HFFc6 (cell line): ENCODE measurements at regions not wholly inside any gene's neighbourhood (a gene's known extent, or its start where the extent isn't known, plus 50 kb on each side); places are given as distances from the start of the nearest gene placed in this dataset.

Experiments used
- DNase-seq: peaks from one replicate; pipeline ENCODE4 v3.0.0-alpha.2; 2018
- H3K27ac Mint-ChIP-seq: 2 replicates; pipeline ENCODE4 v1.8.0; 2020; ENCODE audit warnings: mild to moderate bottlenecking, mixed read lengths
- H3K27me3 Mint-ChIP-seq: 2 replicates; pipeline ENCODE4 v1.8.0; 2021; ENCODE audit warnings: mild to moderate bottlenecking, moderate library complexity, mixed read lengths; ENCODE audit not compliant: insufficient read depth
- H3K36me3 Mint-ChIP-seq: 2 replicates; pipeline ENCODE4 v1.8.0; 2021; ENCODE audit warnings: low read depth, mixed read lengths
- H3K4me1 Mint-ChIP-seq: 2 replicates; pipeline ENCODE4 v1.8.0; 2020; ENCODE audit warnings: low read depth, mixed read lengths
- H3K4me3 Mint-ChIP-seq: 2 replicates; pipeline ENCODE4 v1.8.0; 2020; ENCODE audit warnings: mild to moderate bottlenecking, moderate library complexity, mixed read lengths
- H3K9me3 Mint-ChIP-seq: 2 replicates; pipeline ENCODE4 v1.8.0; 2020; ENCODE audit warnings: mild to moderate bottlenecking, mixed read lengths
- CTCF ChIP-seq: fragments of 200-600 bp; sonication (generic); IDR thresholded peaks from 2 replicates; pipeline ENCODE4 v1.5.0; 2021; ENCODE audit warnings: antibody characterized with exemption, mild to moderate bottlenecking

- no peak for TF ChIP-seq CTCF
- Mint-ChIP-seq H3K27ac (peak overlapping the region; percentile 98), H3K4me1 (peaks cover 91% of the 10 kb centered on the region), H3K9me3 (no peaks in the 10 kb centered on the region), H3K27me3 (no peaks in the 10 kb centered on the region; the same call in none of the 2 replicates), H3K36me3 (no peaks in the 10 kb centered on the region), H3K4me3 (no peak overlapping the region)
- DNase-seq = no peak
These were observed 67.9 kb upstream of the WDR1 start for GRCh38 chr4:10184501-10184938.

DNA sequence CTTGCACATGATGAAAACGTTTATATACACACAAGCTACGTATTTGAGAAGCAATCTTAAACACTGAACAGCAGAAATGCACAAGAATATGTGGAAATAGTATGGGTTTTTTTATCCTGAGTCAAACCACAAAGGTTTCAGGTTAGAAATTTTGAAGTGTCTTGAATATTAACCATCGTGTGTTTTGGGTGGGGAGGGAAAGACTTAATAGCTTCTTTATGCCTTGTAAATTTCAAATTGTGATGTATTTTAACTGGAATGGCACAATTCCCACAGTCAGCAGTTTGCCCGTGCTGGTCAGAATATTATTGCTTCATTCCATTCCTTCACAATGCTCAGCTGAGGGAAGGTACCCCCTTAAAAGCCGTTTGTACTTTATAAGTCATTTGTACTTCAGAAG lies 67.4 kb upstream of the WDR1 start:
- DNase-seq = peak; percentile 69
- Mint-ChIP-seq H3K4me1 (peaks cover 96% of the 10 kb centered on the region), H3K9me3 (no peaks in the 10 kb centered on the region), H3K27ac (peak overlapping the region; percentile 98), H3K4me3 (no peak overlapping the region), H3K36me3 (no peaks in the 10 kb centered on the region), H3K27me3 (no peaks in the 10 kb centered on the region; the same call in none of the 2 replicates)
- TF ChIP-seq CTCF = no peak

DNA sequence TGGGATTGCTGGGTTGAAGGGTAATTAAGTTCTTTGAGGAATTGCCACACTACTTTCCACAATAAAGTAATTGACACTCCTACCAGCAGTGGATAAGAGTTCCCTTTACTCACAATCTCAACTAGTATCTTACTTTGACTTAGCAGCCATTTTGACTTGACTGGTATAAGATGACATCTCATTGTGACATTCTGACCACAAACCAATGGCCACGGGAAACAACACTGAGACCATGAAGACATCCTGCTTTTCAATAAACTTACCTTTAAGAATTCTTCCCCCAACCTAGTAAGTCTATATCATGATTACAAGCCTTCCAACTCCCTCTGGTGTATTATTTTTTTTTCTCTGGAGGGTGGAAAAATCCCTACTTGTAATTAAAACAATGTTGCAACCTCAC lies 66.9 kb upstream of the WDR1 start:
- TF ChIP-seq CTCF = no peak
- Mint-ChIP-seq H3K36me3 (no peaks in the 10 kb centered on the region), H3K27me3 (no peaks in the 10 kb centered on the region; the same call in none of the 2 replicates), H3K9me3 (no peaks in the 10 kb centered on the region), H3K4me1 (peaks cover 95% of the 10 kb centered on the region), H3K4me3 (no peak overlapping the region), H3K27ac (peak overlapping the region; percentile 98)
- no peak for DNase-seq

GRCh38 chr4:10182446-10183424 lies 66.1 kb upstream of the WDR1 start:
- no peak overlapping the region for H3K4me3 Mint-ChIP-seq
- no peaks in the 10 kb centered on the region for H3K9me3 Mint-ChIP-seq
- no peak for DNase-seq
- no peaks in the 10 kb centered on the region; the same call in none of the 2 replicates for H3K27me3 Mint-ChIP-seq
- H3K4me1 Mint-ChIP-seq = peaks cover 88% of the 10 kb centered on the region
- no peaks in the 10 kb centered on the region for H3K36me3 Mint-ChIP-seq
- peak overlapping the region; percentile 98 for H3K27ac Mint-ChIP-seq
- no peak for TF ChIP-seq CTCF

- Mint-ChIP-seq H3K36me3 (no peaks in the 10 kb centered on the region), H3K27me3 (no peaks in the 10 kb centered on the region; the same call in none of the 2 replicates), H3K9me3 (no peaks in the 10 kb centered on the region), H3K4me1 (peaks cover 79% of the 10 kb centered on the region), H3K27ac (peak overlapping the region; percentile 98), H3K4me3 (peak overlapping the region; percentile 64)
- DNase-seq = no peak
- no peak for TF ChIP-seq CTCF
These were observed 65.3 kb upstream of the WDR1 start for GRCh38 chr4:10181745-10182445.
